SK-N-SH treated with all-trans-retinoic acid at 6 μM for 48 hours (cell line): ENCODE measurements at regions not wholly inside any gene's neighbourhood (a gene's known extent, or its start where the extent isn't known, plus 50 kb on each side); places are given as distances from the start of the nearest gene placed in this dataset.

Experiments
- ATAC-seq: fragments of 200-7000 bp; cut with Tn5 transposase; 3 replicates; pipeline ENCODE4 v1.9.1; 2020; ENCODE audit warnings: mild to moderate bottlenecking, moderate library complexity
- ARNTL ChIP-seq: fragments of 450-650 bp; formaldehyde crosslinking; IDR thresholded peaks from 2 replicates; pipeline ENCODE4 v1.5.0; 2020; ENCODE audit warnings: low read depth, mild to moderate bottlenecking, moderate library complexity, borderline replicate concordance
- BACH2 ChIP-seq: fragments of 250-450 bp; sonication (Bioruptor Pico); IDR thresholded peaks from 2 replicates; pipeline ENCODE4 v1.9.0; 2021; ENCODE audit warnings: mild to moderate bottlenecking, borderline replicate concordance
- CSDC2 ChIP-seq: fragments of 250-450 bp; sonication (Bioruptor Pico); IDR thresholded peaks from 2 replicates; pipeline ENCODE4 v1.5.0; 2020; ENCODE audit warnings: mild to moderate bottlenecking, moderate library complexity
- ESRRG ChIP-seq: fragments of 250-450 bp; sonication (Bioruptor Pico); IDR thresholded peaks from 2 replicates; pipeline ENCODE4 v1.6.1; 2021; ENCODE audit warnings: mild to moderate bottlenecking
- GLIS3 ChIP-seq: fragments of 250-450 bp; sonication (Bioruptor Pico); IDR thresholded peaks from 2 replicates; pipeline ENCODE4 v1.5.0; 2020; ENCODE audit warnings: mild to moderate bottlenecking, moderate library complexity
- ISL1 ChIP-seq: fragments of 250-450 bp; sonication (Bioruptor Pico); IDR thresholded peaks from 2 replicates; pipeline ENCODE4 v2.1.2; 2022; ENCODE audit warnings: mild to moderate bottlenecking, moderate library complexity
- OSR1 ChIP-seq: fragments of 250-450 bp; sonication (Bioruptor Pico); IDR thresholded peaks from 2 replicates; pipeline ENCODE4 v1.8.0; 2022; ENCODE audit warnings: moderate library complexity, mild to moderate bottlenecking, inconsistent platforms
- PPARA ChIP-seq: fragments of 250-450 bp; sonication (Bioruptor Pico); IDR thresholded peaks from 2 replicates; pipeline ENCODE4 v1.5.0; 2020; ENCODE audit warnings: mild to moderate bottlenecking, borderline replicate concordance
- RARB ChIP-seq: fragments of 250-450 bp; sonication (Bioruptor Pico); IDR thresholded peaks from 2 replicates; pipeline ENCODE4 v1.8.0; 2021; ENCODE audit warnings: mild to moderate bottlenecking, moderate library complexity
- TCF4 ChIP-seq: fragments of 250-450 bp; sonication (Bioruptor Pico); IDR thresholded peaks from 2 replicates; pipeline ENCODE4 v1.8.0; 2021; ENCODE audit warnings: mild to moderate bottlenecking, moderate library complexity, borderline replicate concordance
- TOX ChIP-seq: fragments of 250-450 bp; sonication (Bioruptor Pico); IDR thresholded peaks from 2 replicates; pipeline ENCODE4 v1.8.0; 2021; ENCODE audit warnings: mild to moderate bottlenecking, moderate library complexity, borderline replicate concordance
- ZFP3 ChIP-seq: fragments of 250-450 bp; sonication (Bioruptor Pico); IDR thresholded peaks from 2 replicates; pipeline ENCODE4 v1.5.0; 2020; ENCODE audit warnings: mild to moderate bottlenecking, moderate library complexity
- ZFP30 ChIP-seq: fragments of 450-650 bp; formaldehyde crosslinking; IDR thresholded peaks from 2 replicates; pipeline ENCODE4 v1.5.0; 2022; ENCODE audit warnings: mild to moderate bottlenecking, moderate library complexity
- ZNF565 ChIP-seq: fragments of 450-650 bp; formaldehyde crosslinking; conservative IDR thresholded peaks from 2 replicates; pipeline ENCODE4 v1.5.0; 2020; ENCODE audit warnings: low read depth, mild to moderate bottlenecking, moderate library complexity
- ZNF8 ChIP-seq: fragments of 450-650 bp; formaldehyde crosslinking; IDR thresholded peaks from 2 replicates; pipeline ENCODE4 v1.5.0; 2020; ENCODE audit warnings: mild to moderate bottlenecking, moderate library complexity
- TF ChIP-seq, protein P1 (sequence below): fragments of 250-450 bp; sonication (Bioruptor Pico); IDR thresholded peaks from 2 replicates; pipeline ENCODE4 v1.5.1; 2020; ENCODE audit warnings: low read depth, mild to moderate bottlenecking, moderate library complexity
- TF ChIP-seq, protein P2 (sequence below): fragments of 250-450 bp; sonication (Bioruptor Pico); IDR thresholded peaks from 2 replicates; pipeline ENCODE4 v1.8.0; 2020; ENCODE audit warnings: mild to moderate bottlenecking, moderate library complexity, borderline replicate concordance
- TF ChIP-seq, protein P3 (sequence below): fragments of 250-450 bp; sonication (Bioruptor Pico); IDR thresholded peaks from 2 replicates; pipeline ENCODE4 v1.8.0; 2021; ENCODE audit warnings: low read depth, mild to moderate bottlenecking, moderate library complexity, borderline replicate concordance
- TF ChIP-seq, protein P4 (sequence below): fragments of 250-450 bp; sonication (Bioruptor Pico); IDR thresholded peaks from 2 replicates; pipeline ENCODE4 v1.5.0; 2020; ENCODE audit warnings: mild to moderate bottlenecking, moderate library complexity

DNA sequence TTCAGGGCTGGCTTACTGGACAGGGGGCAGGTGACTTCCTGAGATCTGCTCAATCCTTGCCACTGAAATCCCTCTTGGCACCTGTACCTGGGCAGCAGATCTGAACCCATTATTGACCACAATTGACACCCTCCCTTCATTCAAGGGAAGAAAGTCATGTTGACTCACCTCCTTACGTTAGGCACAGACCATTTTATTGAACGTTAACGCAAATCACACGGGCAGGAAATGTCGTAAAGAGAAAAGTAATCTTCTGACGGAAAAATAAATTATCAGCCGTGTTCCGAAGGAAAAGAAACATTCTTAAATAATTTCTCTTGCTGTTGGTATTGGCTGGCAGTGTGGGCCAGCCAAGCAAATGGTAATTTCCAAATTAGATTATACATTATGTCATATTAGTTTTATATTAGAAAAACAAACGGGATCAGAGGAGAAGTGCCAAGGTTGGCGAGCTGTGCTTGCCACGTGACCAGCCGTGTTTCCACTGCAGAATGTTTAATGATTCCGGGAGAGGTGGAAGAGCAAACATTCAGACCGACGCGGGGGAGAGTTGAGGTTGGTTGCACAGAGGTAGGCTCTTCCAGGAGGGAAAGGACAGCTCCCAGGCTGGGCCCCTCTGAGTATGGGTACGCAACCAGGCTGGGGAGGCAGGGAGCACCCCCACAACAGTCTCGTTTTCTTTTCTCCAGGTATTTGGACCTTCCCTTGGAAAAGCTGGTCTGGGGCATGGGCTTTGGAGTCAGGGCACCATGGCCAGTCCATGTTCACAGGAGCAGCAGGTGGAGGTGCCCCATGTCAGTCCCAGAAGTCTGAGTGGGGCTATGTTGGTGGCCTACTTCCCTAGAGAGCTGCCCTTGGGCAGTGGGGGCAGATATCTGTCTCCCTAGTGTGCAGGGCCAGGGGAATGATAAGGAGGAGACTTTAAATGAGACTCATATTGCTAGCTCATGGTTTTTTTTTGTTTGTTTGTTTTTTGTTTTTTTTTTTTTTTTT, 121.1 kb downstream of the FOXD2 start:
- ATAC-seq: no peak
- no peak for TF ChIP-seq BACH2 (CRISPR knock-in tag)
- no peak for TF ChIP-seq ARNTL (CRISPR knock-in tag)
- no peak for TF ChIP-seq ZNF8 (CRISPR knock-in tag)
- TF ChIP-seq, protein P1, sequence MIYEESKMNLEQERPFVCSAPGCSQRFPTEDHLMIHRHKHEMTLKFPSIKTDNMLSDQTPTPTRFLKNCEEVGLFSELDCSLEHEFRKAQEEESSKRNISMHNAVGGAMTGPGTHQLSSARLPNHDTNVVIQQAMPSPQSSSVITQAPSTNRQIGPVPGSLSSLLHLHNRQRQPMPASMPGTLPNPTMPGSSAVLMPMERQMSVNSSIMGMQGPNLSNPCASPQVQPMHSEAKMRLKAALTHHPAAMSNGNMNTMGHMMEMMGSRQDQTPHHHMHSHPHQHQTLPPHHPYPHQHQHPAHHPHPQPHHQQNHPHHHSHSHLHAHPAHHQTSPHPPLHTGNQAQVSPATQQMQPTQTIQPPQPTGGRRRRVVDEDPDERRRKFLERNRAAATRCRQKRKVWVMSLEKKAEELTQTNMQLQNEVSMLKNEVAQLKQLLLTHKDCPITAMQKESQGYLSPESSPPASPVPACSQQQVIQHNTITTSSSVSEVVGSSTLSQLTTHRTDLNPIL (CRISPR knock-in tag): no peak
- TF ChIP-seq ISL1 (CRISPR knock-in tag): no peak
- no peak for TF ChIP-seq GLIS3 (CRISPR knock-in tag)
- TF ChIP-seq, protein P2, sequence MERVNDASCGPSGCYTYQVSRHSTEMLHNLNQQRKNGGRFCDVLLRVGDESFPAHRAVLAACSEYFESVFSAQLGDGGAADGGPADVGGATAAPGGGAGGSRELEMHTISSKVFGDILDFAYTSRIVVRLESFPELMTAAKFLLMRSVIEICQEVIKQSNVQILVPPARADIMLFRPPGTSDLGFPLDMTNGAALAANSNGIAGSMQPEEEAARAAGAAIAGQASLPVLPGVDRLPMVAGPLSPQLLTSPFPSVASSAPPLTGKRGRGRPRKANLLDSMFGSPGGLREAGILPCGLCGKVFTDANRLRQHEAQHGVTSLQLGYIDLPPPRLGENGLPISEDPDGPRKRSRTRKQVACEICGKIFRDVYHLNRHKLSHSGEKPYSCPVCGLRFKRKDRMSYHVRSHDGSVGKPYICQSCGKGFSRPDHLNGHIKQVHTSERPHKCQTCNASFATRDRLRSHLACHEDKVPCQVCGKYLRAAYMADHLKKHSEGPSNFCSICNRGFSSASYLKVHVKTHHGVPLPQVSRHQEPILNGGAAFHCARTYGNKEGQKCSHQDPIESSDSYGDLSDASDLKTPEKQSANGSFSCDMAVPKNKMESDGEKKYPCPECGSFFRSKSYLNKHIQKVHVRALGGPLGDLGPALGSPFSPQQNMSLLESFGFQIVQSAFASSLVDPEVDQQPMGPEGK (CRISPR knock-in tag): no peak
- no peak for TF ChIP-seq ZFP30 (CRISPR knock-in tag)
- TF ChIP-seq TCF4 (CRISPR knock-in tag): no peak
- no peak for TF ChIP-seq TOX (CRISPR knock-in tag)
- TF ChIP-seq ZNF565: no peak
- TF ChIP-seq ZFP3 (CRISPR knock-in tag): no peak
- TF ChIP-seq CSDC2 (CRISPR knock-in tag): no peak
- TF ChIP-seq RARB (CRISPR knock-in tag): no peak
- TF ChIP-seq OSR1 (CRISPR knock-in tag): no peak
- TF ChIP-seq, protein P3, sequence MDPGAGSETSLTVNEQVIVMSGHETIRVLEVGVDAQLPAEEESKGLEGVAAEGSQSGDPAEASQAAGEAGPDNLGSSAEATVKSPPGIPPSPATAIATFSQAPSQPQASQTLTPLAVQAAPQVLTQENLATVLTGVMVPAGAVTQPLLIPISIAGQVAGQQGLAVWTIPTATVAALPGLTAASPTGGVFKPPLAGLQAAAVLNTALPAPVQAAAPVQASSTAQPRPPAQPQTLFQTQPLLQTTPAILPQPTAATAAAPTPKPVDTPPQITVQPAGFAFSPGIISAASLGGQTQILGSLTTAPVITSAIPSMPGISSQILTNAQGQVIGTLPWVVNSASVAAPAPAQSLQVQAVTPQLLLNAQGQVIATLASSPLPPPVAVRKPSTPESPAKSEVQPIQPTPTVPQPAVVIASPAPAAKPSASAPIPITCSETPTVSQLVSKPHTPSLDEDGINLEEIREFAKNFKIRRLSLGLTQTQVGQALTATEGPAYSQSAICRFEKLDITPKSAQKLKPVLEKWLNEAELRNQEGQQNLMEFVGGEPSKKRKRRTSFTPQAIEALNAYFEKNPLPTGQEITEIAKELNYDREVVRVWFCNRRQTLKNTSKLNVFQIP (CRISPR knock-in tag): no peak

DNA sequence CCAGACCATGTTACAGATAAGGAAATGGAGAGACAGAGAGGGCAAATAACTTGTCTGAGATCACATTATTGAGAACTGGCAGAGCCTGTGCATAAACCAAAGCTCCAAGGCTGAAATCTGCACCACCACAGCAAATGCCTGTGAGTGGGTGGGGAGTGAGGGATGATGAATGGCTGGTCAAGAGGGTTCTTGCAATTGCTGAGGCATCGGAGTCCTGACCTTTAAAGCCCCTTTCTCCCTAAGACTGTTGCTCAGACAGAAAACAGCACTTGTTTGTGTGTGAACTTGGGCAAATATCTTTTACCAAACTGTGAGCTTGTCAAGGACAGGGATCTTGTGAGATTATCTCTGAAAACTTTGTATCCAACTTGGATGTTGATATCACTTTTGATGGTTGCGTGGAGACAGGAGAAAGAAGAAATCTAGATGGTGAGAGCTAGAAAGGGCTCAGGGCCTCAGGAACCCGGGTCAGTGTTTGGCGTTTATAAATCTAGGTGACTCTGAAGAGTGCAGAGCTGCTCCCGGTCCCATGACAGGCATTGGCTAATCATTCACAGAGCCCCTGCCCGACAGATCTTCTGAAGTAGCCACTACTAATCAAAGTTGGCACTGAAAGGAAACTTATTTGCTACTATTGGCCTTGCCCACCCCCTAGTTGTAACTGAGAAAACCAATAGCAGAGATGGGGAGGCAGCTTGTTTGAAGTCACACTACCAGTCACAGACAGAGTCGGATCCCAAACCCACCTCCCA, 122.3 kb downstream of the FOXD2 start:
- no peak for TF ChIP-seq GLIS3 (CRISPR knock-in tag)
- TF ChIP-seq PPARA (CRISPR knock-in tag): no peak
- TF ChIP-seq, protein P2 (CRISPR knock-in tag): no peak
- no peak for TF ChIP-seq ZNF8 (CRISPR knock-in tag)
- TF ChIP-seq, protein P4, sequence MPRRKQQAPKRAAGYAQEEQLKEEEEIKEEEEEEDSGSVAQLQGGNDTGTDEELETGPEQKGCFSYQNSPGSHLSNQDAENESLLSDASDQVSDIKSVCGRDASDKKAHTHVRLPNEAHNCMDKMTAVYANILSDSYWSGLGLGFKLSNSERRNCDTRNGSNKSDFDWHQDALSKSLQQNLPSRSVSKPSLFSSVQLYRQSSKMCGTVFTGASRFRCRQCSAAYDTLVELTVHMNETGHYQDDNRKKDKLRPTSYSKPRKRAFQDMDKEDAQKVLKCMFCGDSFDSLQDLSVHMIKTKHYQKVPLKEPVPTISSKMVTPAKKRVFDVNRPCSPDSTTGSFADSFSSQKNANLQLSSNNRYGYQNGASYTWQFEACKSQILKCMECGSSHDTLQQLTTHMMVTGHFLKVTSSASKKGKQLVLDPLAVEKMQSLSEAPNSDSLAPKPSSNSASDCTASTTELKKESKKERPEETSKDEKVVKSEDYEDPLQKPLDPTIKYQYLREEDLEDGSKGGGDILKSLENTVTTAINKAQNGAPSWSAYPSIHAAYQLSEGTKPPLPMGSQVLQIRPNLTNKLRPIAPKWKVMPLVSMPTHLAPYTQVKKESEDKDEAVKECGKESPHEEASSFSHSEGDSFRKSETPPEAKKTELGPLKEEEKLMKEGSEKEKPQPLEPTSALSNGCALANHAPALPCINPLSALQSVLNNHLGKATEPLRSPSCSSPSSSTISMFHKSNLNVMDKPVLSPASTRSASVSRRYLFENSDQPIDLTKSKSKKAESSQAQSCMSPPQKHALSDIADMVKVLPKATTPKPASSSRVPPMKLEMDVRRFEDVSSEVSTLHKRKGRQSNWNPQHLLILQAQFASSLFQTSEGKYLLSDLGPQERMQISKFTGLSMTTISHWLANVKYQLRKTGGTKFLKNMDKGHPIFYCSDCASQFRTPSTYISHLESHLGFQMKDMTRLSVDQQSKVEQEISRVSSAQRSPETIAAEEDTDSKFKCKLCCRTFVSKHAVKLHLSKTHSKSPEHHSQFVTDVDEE (CRISPR knock-in tag): no peak
- no peak for TF ChIP-seq ESRRG (CRISPR knock-in tag)
- no peak for TF ChIP-seq TOX (CRISPR knock-in tag)
- TF ChIP-seq, protein P3 (CRISPR knock-in tag): no peak
- TF ChIP-seq ISL1 (CRISPR knock-in tag): no peak
- TF ChIP-seq OSR1 (CRISPR knock-in tag): no peak
- no peak for ATAC-seq
